NCI-H2081 (cell line): ENCODE measurements at regions not wholly inside any gene's neighbourhood (a gene's known extent, or its start where the extent isn't known, plus 50 kb on each side); places are given as distances from the start of the nearest gene placed in this dataset.

Experiments used
- DNase-seq, 2 experiments: peaks; one replicate each; lab custom pipeline; 2025; lab: John Stamatoyannopoulos, UW

DNA sequence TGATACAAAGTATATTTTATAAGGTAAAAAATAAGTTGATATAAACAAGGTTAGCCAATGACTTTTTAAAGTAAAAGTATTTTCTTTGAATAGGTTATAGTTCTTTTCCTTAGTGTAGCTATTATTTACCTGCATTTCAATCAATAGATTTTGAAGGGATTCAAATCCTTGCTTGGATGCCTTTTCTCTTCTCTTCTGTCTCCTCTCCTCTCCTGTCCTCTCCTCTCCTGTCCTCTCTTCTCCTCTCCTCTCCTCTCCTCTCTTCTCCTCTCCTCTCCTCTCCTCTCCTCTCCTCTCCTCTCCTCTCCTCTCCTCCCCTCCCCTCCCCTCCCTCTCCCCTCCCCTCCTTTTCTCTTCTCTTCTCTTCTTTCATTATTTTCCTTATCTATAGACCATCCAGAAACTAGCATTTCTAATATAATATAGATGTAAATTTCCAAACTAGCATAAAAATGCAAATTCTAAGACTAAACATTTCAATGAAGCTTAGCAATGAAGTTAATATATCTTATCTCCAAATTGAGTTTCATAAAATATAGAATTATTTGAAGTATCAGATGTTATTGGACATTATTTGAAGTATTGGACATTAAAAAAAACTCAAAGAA is 60.5 kb upstream of the PRKCQ start:
- no peak for DNase-seq

DNA sequence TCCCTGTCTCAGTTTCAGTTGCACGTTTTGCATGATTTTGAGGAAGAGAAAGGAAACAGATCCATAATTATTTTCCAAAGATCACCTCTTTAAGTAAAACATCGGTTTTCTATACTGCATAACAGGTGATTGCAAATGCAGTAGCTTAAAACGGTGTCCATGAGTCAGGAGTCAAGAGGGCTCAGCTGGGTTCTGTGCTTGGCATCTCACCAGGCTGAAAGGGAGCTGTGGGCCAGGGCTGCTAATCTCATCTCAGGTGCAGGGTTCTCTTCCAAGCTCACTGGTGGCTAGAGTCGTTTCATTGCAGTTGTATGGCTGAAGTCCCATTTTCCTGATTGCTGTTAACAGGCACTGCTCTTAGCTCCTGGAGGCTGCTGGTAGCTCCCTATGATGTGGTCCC is 57.0 kb upstream of the PRKCQ start:
- no peak for DNase-seq

DNA sequence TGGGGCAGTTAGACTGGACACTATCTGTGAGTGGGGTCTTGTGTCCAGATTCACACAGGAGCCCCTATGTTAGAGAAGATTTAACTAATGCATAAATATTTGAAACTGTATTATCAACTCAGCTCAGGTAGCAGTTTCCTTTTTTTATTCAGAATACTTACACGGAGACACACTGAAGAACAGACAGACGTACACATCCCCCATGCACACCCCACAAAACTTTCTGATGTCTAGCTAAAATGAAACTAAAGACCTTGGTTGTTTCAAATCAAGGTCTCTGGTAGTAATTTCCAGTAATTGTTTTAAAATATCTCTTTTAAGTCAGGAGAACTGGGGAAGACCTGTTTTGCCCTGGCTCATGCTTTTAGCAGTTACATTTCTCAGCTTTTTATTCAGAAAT is 55.7 kb upstream of the PRKCQ start:
- no peak for DNase-seq
